Naive thymus-derived CD8-positive, alpha-beta T cell (primary cell): ENCODE measurements at regions not wholly inside any gene's neighbourhood (a gene's known extent, or its start where the extent isn't known, plus 50 kb on each side); places are given as distances from the start of the nearest gene placed in this dataset.

Experiments used
- ATAC-seq, 2 donors: fragments of 150-1000 bp; cut with Tn5 transposase in 1 of 2; sonication (Bioruptor Pico), chemical (Tn5 transposase) in 1 of 2; 1 replicate in 1 of 2; 2 replicates in 1 of 2; pipeline ENCODE4 v1.10.0; 2021; ENCODE audit warnings: mild to moderate bottlenecking in 2 of 2, moderate library complexity in 2 of 2
- POLR2A ChIA-PET: fragments of 350-600 bp; sonication (Branson Sonifier 250); formaldehyde crosslinking; loops from one replicate; lab custom pipeline; 2021; ENCODE audit warnings: antibody characterized with exemption; lab: Charles Lee
- DNase-seq, 10 donors: peaks; one replicate each; pipeline versions ENCODE4 v3.0.0 to v3.0.0-alpha.2; 2020 to 2022
- H3K27ac Mint-ChIP-seq, 10 donors: one replicate each; pipeline ENCODE4 v1.8.0; 2020 to 2022; ENCODE audit warnings: mild to moderate bottlenecking in 10 of 10, mixed read lengths in 10 of 10, moderate library complexity in 4 of 10, inconsistent platforms in 1 of 10
- H3K27me3 Mint-ChIP-seq, 5 donors: one replicate each; pipeline ENCODE4 v1.8.0; 2021 to 2022; ENCODE audit warnings: mixed read lengths in 5 of 5
- H3K36me3 Mint-ChIP-seq, 3 donors: one replicate each; pipeline ENCODE4 v1.8.0; 2020 to 2022; ENCODE audit warnings: mixed read lengths in 3 of 3, mild to moderate bottlenecking in 2 of 3, inconsistent platforms in 1 of 3
- H3K4me1 Mint-ChIP-seq, 4 donors: one replicate each; pipeline ENCODE4 v1.8.0; 2021 to 2022; ENCODE audit warnings: mixed read lengths in 4 of 4
- H3K4me3 Mint-ChIP-seq, 10 donors: one replicate each; pipeline ENCODE4 v1.8.0; 2020 to 2022; ENCODE audit warnings: mild to moderate bottlenecking in 10 of 10, mixed read lengths in 10 of 10, moderate library complexity in 6 of 10, inconsistent platforms in 1 of 10
- H3K9me3 Mint-ChIP-seq, 9 donors: one replicate each; pipeline ENCODE4 v1.8.0; 2020 to 2022; ENCODE audit warnings: mixed read lengths in 9 of 9, mild to moderate bottlenecking in 3 of 9, inconsistent platforms in 1 of 9, moderate library complexity in 1 of 9

GRCh38 chr4:74638689-74639088 is 155.6 kb downstream of the BTC start:
- Mint-ChIP-seq H3K4me3 (no peak overlapping the region), H3K36me3 (peaks cover 0 to 3% (median 0%) of the 10 kb centered on the region in 3 donors), H3K9me3 (peaks cover 0 to 2% (median 0%) of the 10 kb centered on the region in 9 donors), H3K4me1 (peaks cover 0 to 4% (median 2%) of the 10 kb centered on the region in 4 donors), H3K27me3 (peaks cover 7 to 21% (median 11%) of the 10 kb centered on the region in 5 donors), H3K27ac (no peak overlapping the region)
- DNase-seq (no peak), ATAC-seq (no peak)
- POLR2A ChIA-PET: no interaction called here

- H3K9me3 Mint-ChIP-seq: peaks cover 0 to 5% (median 0%) of the 10 kb centered on the region in 9 donors
- H3K27ac Mint-ChIP-seq: no peak overlapping the region
- no peak for ATAC-seq
- DNase-seq: no peak
- peaks cover 0 to 3% (median 0%) of the 10 kb centered on the region in 3 donors for H3K36me3 Mint-ChIP-seq
- H3K27me3 Mint-ChIP-seq: peaks cover 7 to 19% (median 11%) of the 10 kb centered on the region in 5 donors
- H3K4me1 Mint-ChIP-seq: no peaks in the 10 kb centered on the region
- no peak overlapping the region for H3K4me3 Mint-ChIP-seq
- POLR2A ChIA-PET: no interaction called here
Observed at GRCh38 chr4:74640111-74640903, 154.0 kb downstream of the BTC start.

GRCh38 chr4:74642006-74642405 is 152.3 kb downstream of the BTC start:
- POLR2A ChIA-PET: no interaction called here
- Mint-ChIP-seq H3K36me3 (peaks cover 0 to 3% (median 0%) of the 10 kb centered on the region in 3 donors), H3K4me3 (no peak overlapping the region), H3K9me3 (peaks cover 0 to 5% (median 0%) of the 10 kb centered on the region in 9 donors), H3K27ac (no peak overlapping the region), H3K27me3 (peaks cover 7 to 17% (median 11%) of the 10 kb centered on the region in 5 donors), H3K4me1 (no peaks in the 10 kb centered on the region)
- ATAC-seq (no peak), DNase-seq (no peak)

- Mint-ChIP-seq H3K4me3 (no peak overlapping the region), H3K36me3 (no peaks in the 10 kb centered on the region), H3K4me1 (peaks cover 0 to 1% (median 0%) of the 10 kb centered on the region in 4 donors), H3K27me3 (no peaks in the 10 kb centered on the region), H3K9me3 (peaks cover 0 to 5% (median 0%) of the 10 kb centered on the region in 9 donors), H3K27ac (no peak overlapping the region)
- ATAC-seq: no peak
- DNase-seq: no peak
- POLR2A ChIA-PET: no interaction called here
Observed at GRCh38 chr4:74649193-74649592, 145.1 kb downstream of the BTC start.

- Mint-ChIP-seq H3K9me3 (no peaks in the 10 kb centered on the region), H3K27ac (no peak overlapping the region), H3K27me3 (no peaks in the 10 kb centered on the region), H3K4me1 (peaks cover 0 to 1% (median 0%) of the 10 kb centered on the region in 4 donors), H3K4me3 (no peak overlapping the region), H3K36me3 (no peaks in the 10 kb centered on the region)
- no peak for ATAC-seq
- POLR2A ChIA-PET: no interaction called here
- DNase-seq: no peak
Observed at GRCh38 chr4:74651198-74651597, 143.1 kb downstream of the BTC start.

- no peaks in the 10 kb centered on the region for H3K36me3 Mint-ChIP-seq
- H3K4me1 Mint-ChIP-seq: peaks cover 0 to 1% (median 0%) of the 10 kb centered on the region in 4 donors
- DNase-seq (no peak), ATAC-seq (no peak)
- H3K27ac Mint-ChIP-seq: no peak overlapping the region
- POLR2A ChIA-PET: no interaction called here
- H3K9me3 Mint-ChIP-seq: no peaks in the 10 kb centered on the region
- H3K4me3 Mint-ChIP-seq: no peak overlapping the region
- peaks cover 0 to 5% (median 1%) of the 10 kb centered on the region in 5 donors for H3K27me3 Mint-ChIP-seq
Observed at GRCh38 chr4:74653331-74654229, 140.7 kb downstream of the BTC start.

- no peaks in the 10 kb centered on the region for H3K4me1 Mint-ChIP-seq
- POLR2A ChIA-PET: no interaction called here
- no peaks in the 10 kb centered on the region for H3K9me3 Mint-ChIP-seq
- no peak overlapping the region for H3K27ac Mint-ChIP-seq
- H3K4me3 Mint-ChIP-seq: no peak overlapping the region
- DNase-seq (no peak), ATAC-seq (no peak)
- peaks cover 0 to 5% (median 1%) of the 10 kb centered on the region in 5 donors for H3K27me3 Mint-ChIP-seq
- H3K36me3 Mint-ChIP-seq: no peaks in the 10 kb centered on the region
Observed at GRCh38 chr4:74654230-74654681, 140.1 kb downstream of the BTC start.

- peaks cover 0 to 5% (median 1%) of the 10 kb centered on the region in 5 donors for H3K27me3 Mint-ChIP-seq
- ATAC-seq (no peak), DNase-seq (no peak)
- no peaks in the 10 kb centered on the region for H3K9me3 Mint-ChIP-seq
- no peaks in the 10 kb centered on the region for H3K36me3 Mint-ChIP-seq
- H3K27ac Mint-ChIP-seq: no peak overlapping the region
- no peaks in the 10 kb centered on the region for H3K4me1 Mint-ChIP-seq
- POLR2A ChIA-PET: no interaction called here
- H3K4me3 Mint-ChIP-seq: no peak overlapping the region
Observed at GRCh38 chr4:74656596-74656995, 137.7 kb downstream of the BTC start.

GRCh38 chr4:74658116-74658515 is 136.2 kb downstream of the BTC start:
- DNase-seq (no peak), ATAC-seq (no peak)
- H3K9me3 Mint-ChIP-seq: no peaks in the 10 kb centered on the region
- no peak overlapping the region for H3K4me3 Mint-ChIP-seq
- no peaks in the 10 kb centered on the region for H3K4me1 Mint-ChIP-seq
- H3K36me3 Mint-ChIP-seq: no peaks in the 10 kb centered on the region
- peaks cover 0 to 5% (median 1%) of the 10 kb centered on the region in 5 donors for H3K27me3 Mint-ChIP-seq
- no peak overlapping the region for H3K27ac Mint-ChIP-seq
- POLR2A ChIA-PET: no interaction called here

- no peak overlapping the region for H3K27ac Mint-ChIP-seq
- H3K4me1 Mint-ChIP-seq: no peaks in the 10 kb centered on the region
- no peaks in the 10 kb centered on the region for H3K9me3 Mint-ChIP-seq
- no peak overlapping the region for H3K4me3 Mint-ChIP-seq
- DNase-seq: no peak
- peaks cover 0 to 6% (median 3%) of the 10 kb centered on the region in 5 donors for H3K27me3 Mint-ChIP-seq
- H3K36me3 Mint-ChIP-seq: no peaks in the 10 kb centered on the region
- POLR2A ChIA-PET: no interaction called here
- no peak for ATAC-seq
Observed at GRCh38 chr4:74659576-74660411, 134.5 kb downstream of the BTC start.

- Mint-ChIP-seq H3K4me3 (no peak overlapping the region), H3K4me1 (no peaks in the 10 kb centered on the region), H3K36me3 (no peaks in the 10 kb centered on the region), H3K9me3 (no peaks in the 10 kb centered on the region), H3K27me3 (peaks cover 0 to 7% (median 5%) of the 10 kb centered on the region in 5 donors), H3K27ac (no peak overlapping the region)
- DNase-seq (no peak), ATAC-seq (no peak)
- POLR2A ChIA-PET: no interaction called here
Observed at GRCh38 chr4:74660866-74661265, 133.5 kb downstream of the BTC start.

- DNase-seq: no peak
- H3K9me3 Mint-ChIP-seq: no peaks in the 10 kb centered on the region
- POLR2A ChIA-PET: no interaction called here
- H3K27me3 Mint-ChIP-seq: peaks cover 0 to 7% (median 5%) of the 10 kb centered on the region in 5 donors
- no peak for ATAC-seq
- H3K4me3 Mint-ChIP-seq: no peak overlapping the region
- no peaks in the 10 kb centered on the region for H3K4me1 Mint-ChIP-seq
- no peaks in the 10 kb centered on the region for H3K36me3 Mint-ChIP-seq
- H3K27ac Mint-ChIP-seq: no peak overlapping the region
Observed at GRCh38 chr4:74661427-74662201, 132.7 kb downstream of the BTC start.
